ENCODE measurements at regions not wholly inside any gene's neighbourhood (a gene's known extent, or its start where the extent isn't known, plus 50 kb on each side); places are given as distances from the start of the nearest gene placed in this dataset.

DNA sequence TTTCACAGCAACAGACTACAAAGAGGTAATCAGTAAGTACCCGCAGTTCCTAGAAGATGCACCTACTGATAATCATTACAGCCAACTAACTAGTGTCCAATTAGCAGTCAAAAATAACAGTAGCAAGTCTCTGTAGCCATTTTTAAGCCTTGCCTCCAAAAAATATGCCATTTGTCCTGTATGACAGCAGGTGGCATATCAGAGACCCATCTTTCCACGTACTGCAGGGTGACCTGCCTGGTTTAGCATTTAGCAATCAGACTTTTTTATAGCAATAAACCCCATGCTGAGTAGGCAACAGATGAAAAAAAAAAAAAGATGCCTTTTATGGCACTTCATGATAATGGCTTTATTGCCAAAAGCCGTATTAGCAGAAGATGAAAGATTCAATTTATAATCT lies 155.3 kb upstream of the LSM14A start:
- H3K4me1 ChIP-seq (ENCODE audit: insufficient read depth, low read length): no peaks in the 10 kb centered on the region
- H3K9me3 Mint-ChIP-seq: peaks cover 14 to 17% of the 10 kb centered on the region in 2 experiments
- no peak overlapping the region for H3K27ac Mint-ChIP-seq
- H3K4me3 Mint-ChIP-seq: no peak overlapping the region
- H3K4ac ChIP-seq (ENCODE audit: low read depth, low read length): no peak overlapping the region
- H3K27ac ChIP-seq (ENCODE audit: insufficient read length, low read depth, low read length): no peak overlapping the region
- no peak for DNase-seq
- H3K9ac ChIP-seq (ENCODE audit: extremely low read depth, insufficient read length, low read length): no peak overlapping the region
- H2BK12ac ChIP-seq (ENCODE audit: insufficient read length, low read depth, low read length): no peak overlapping the region
- no peaks in the 10 kb centered on the region for H3K27me3 ChIP-seq (ENCODE audit: insufficient read depth, low read length)
- no peak overlapping the region for H4K91ac ChIP-seq (ENCODE audit: insufficient read length, low read depth, low read length)
- H2AK5ac ChIP-seq (ENCODE audit: insufficient read length, low read length): no peak overlapping the region
- H3K23me2 ChIP-seq (ENCODE audit: insufficient read length, low read depth, low read length, poor library complexity, severe bottlenecking): no peaks in the 10 kb centered on the region
- H3K14ac ChIP-seq (ENCODE audit: insufficient read depth, low read length): no peak overlapping the region
- H3K9me3 ChIP-seq (ENCODE audit: control insufficient read depth, low read depth, low read length): no peaks in the 10 kb centered on the region
- no peak overlapping the region for H3K4me2 ChIP-seq (ENCODE audit: insufficient read depth, insufficient read length, low read length)
- TF ChIP-seq, protein P1, sequence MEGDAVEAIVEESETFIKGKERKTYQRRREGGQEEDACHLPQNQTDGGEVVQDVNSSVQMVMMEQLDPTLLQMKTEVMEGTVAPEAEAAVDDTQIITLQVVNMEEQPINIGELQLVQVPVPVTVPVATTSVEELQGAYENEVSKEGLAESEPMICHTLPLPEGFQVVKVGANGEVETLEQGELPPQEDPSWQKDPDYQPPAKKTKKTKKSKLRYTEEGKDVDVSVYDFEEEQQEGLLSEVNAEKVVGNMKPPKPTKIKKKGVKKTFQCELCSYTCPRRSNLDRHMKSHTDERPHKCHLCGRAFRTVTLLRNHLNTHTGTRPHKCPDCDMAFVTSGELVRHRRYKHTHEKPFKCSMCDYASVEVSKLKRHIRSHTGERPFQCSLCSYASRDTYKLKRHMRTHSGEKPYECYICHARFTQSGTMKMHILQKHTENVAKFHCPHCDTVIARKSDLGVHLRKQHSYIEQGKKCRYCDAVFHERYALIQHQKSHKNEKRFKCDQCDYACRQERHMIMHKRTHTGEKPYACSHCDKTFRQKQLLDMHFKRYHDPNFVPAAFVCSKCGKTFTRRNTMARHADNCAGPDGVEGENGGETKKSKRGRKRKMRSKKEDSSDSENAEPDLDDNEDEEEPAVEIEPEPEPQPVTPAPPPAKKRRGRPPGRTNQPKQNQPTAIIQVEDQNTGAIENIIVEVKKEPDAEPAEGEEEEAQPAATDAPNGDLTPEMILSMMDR (conservative IDR thresholded peaks at IDR 0.05): no peak
- no peaks in the 10 kb centered on the region for H3K36me3 Mint-ChIP-seq (ENCODE audit: insufficient read depth in 1 of 3, low read depth in 3 of 3)
- H2BK120ac ChIP-seq (ENCODE audit: low read depth, low read length, poor library complexity, severe bottlenecking): no peak overlapping the region
- no peak overlapping the region for H4K8ac ChIP-seq (replicated peaks; ENCODE audit: insufficient read length, low read depth, low read length)
- no peak overlapping the region for H3T11ph ChIP-seq (ENCODE audit: low read length)
- no peak overlapping the region for H2AFZ ChIP-seq (ENCODE audit: low read length)
- no peak overlapping the region for H2BK5ac ChIP-seq (ENCODE audit: insufficient read length, low read length)
- H4K20me1 ChIP-seq (ENCODE audit: control insufficient read depth, insufficient read depth, insufficient read length): no peaks in the 10 kb centered on the region
- H4K5ac ChIP-seq (ENCODE audit: insufficient read length, low read depth, low read length): no peak overlapping the region
- no peak overlapping the region for H2BK15ac ChIP-seq (ENCODE audit: low read depth, low read length)
- H3K27me3 Mint-ChIP-seq (ENCODE audit: low read depth): peaks cover 7% of the 10 kb centered on the region
- H3K18ac ChIP-seq (ENCODE audit: insufficient read length, low read depth, low read length): no peak overlapping the region
- H3K79me1 ChIP-seq (ENCODE audit: insufficient read depth, low read depth, low read length, poor library complexity, severe bottlenecking): no peaks in the 10 kb centered on the region
- no peaks in the 10 kb centered on the region for H3K4me1 Mint-ChIP-seq
- H2BK20ac ChIP-seq (ENCODE audit: low read depth, low read length, poor library complexity, severe bottlenecking): no peak overlapping the region
- H3K56ac ChIP-seq (ENCODE audit: insufficient read length, low read depth, low read length): no peak overlapping the region
- no CpG with 5 or more reads among the region's 3 CpGs for WGBS (ENCODE audit: extremely low coverage, insufficient read length, low lambda C conversion rate)
- no peak overlapping the region for H3K23ac ChIP-seq (ENCODE audit: insufficient read length, low read depth, low read length)
- H3K79me2 ChIP-seq (ENCODE audit: insufficient read depth, low read length): no peaks in the 10 kb centered on the region

Data from H9 (cell line).